ENCODE measurements at regions not wholly inside any gene's neighbourhood (a gene's known extent, or its start where the extent isn't known, plus 50 kb on each side); places are given as distances from the start of the nearest gene placed in this dataset.
"Not testable (repeated sequence)": the region's sequence is repeated elsewhere in the genome, so short reads cannot be mapped to it uniquely, and the experiment has no call there.

GRCh38 chr9:104301755-104302154 lies 202.3 kb upstream of the OR13F1 start:
- DNase-seq (no peak), ATAC-seq (no peak)
- peaks cover 12% of the 10 kb centered on the region for H3K9me3 ChIP-seq (ENCODE audit: control insufficient read depth, insufficient read depth, low read length)
- no peaks in the 10 kb centered on the region for H3K36me3 ChIP-seq (ENCODE audit: control insufficient read depth, insufficient read depth, low read length)
- H3K36me3 Mint-ChIP-seq = no peaks in the 10 kb centered on the region
- H3K27ac ChIP-seq (ENCODE audit: low read length) = no peak overlapping the region
- TF ChIP-seq CTCF (IDR thresholded peaks at IDR 0.05) = no peak
- no peaks in the 10 kb centered on the region for H3K4me1 Mint-ChIP-seq
- no peak overlapping the region for H3K4me3 ChIP-seq (ENCODE audit: low read length)
- no peaks in the 10 kb centered on the region for H3K4me1 ChIP-seq (ENCODE audit: control insufficient read depth, insufficient read depth, low read length)
- 43% methylated on average over 1 of the region's 2 CpGs for WGBS (ENCODE audit: insufficient coverage)
- peaks cover 10 to 17% of the 10 kb centered on the region in 2 donors for H3K9me3 Mint-ChIP-seq
- no peak overlapping the region for H3K4me3 Mint-ChIP-seq
- no peaks in the 10 kb centered on the region for H3K27me3 Mint-ChIP-seq (ENCODE audit: low read depth in 2 of 2)
- no peaks in the 10 kb centered on the region for H3K27me3 ChIP-seq (ENCODE audit: control insufficient read depth, insufficient read depth, low read length)
- no peak overlapping the region for H3K27ac Mint-ChIP-seq
- intact Hi-C loops (cut with micrococcal nuclease) = no loop called here

GRCh38 chr9:104302775-104303174 lies 201.3 kb upstream of the OR13F1 start:
- peaks cover 16 to 23% of the 10 kb centered on the region in 2 donors for H3K9me3 Mint-ChIP-seq
- H3K27ac Mint-ChIP-seq = no peak overlapping the region
- peaks cover 12% of the 10 kb centered on the region for H3K9me3 ChIP-seq (ENCODE audit: control insufficient read depth, insufficient read depth, low read length)
- TF ChIP-seq CTCF (IDR thresholded peaks at IDR 0.05) = no peak
- H3K36me3 Mint-ChIP-seq = no peaks in the 10 kb centered on the region
- no peak for ATAC-seq
- H3K36me3 ChIP-seq (ENCODE audit: control insufficient read depth, insufficient read depth, low read length) = no peaks in the 10 kb centered on the region
- H3K27me3 Mint-ChIP-seq (ENCODE audit: low read depth in 2 of 2) = no peaks in the 10 kb centered on the region
- no peaks in the 10 kb centered on the region for H3K27me3 ChIP-seq (ENCODE audit: control insufficient read depth, insufficient read depth, low read length)
- H3K4me1 ChIP-seq (ENCODE audit: control insufficient read depth, insufficient read depth, low read length) = no peaks in the 10 kb centered on the region
- intact Hi-C loops (cut with micrococcal nuclease) = no loop called here
- no peaks in the 10 kb centered on the region for H3K4me1 Mint-ChIP-seq
- 83% methylated on average over 3 of the region's 4 CpGs for WGBS (ENCODE audit: insufficient coverage)
- H3K4me3 ChIP-seq (ENCODE audit: low read length) = no peak overlapping the region
- no peak overlapping the region for H3K27ac ChIP-seq (ENCODE audit: low read length)
- no peak for DNase-seq
- H3K4me3 Mint-ChIP-seq = no peak overlapping the region

- Mint-ChIP-seq H3K27ac (no peak overlapping the region), H3K36me3 (no peaks in the 10 kb centered on the region), H3K4me3 (no peak overlapping the region), H3K27me3 (ENCODE audit: low read depth in 2 of 2) (no peaks in the 10 kb centered on the region), H3K4me1 (no peaks in the 10 kb centered on the region), H3K9me3 (peaks cover 15 to 24% of the 10 kb centered on the region in 2 donors)
- peaks cover 12% of the 10 kb centered on the region for H3K9me3 ChIP-seq (ENCODE audit: control insufficient read depth, insufficient read depth, low read length)
- intact Hi-C loops (cut with micrococcal nuclease) = no loop called here
- 87% methylated on average over 5 of the region's 5 CpGs for WGBS (ENCODE audit: insufficient coverage)
- H3K4me3 ChIP-seq (ENCODE audit: low read length) = no peak overlapping the region
- no peak overlapping the region for H3K27ac ChIP-seq (ENCODE audit: low read length)
- no peak for DNase-seq
- H3K27me3 ChIP-seq (ENCODE audit: control insufficient read depth, insufficient read depth, low read length) = no peaks in the 10 kb centered on the region
- ATAC-seq = no peak
- no peak for TF ChIP-seq CTCF (IDR thresholded peaks at IDR 0.05)
- no peaks in the 10 kb centered on the region for H3K4me1 ChIP-seq (ENCODE audit: control insufficient read depth, insufficient read depth, low read length)
- no peaks in the 10 kb centered on the region for H3K36me3 ChIP-seq (ENCODE audit: control insufficient read depth, insufficient read depth, low read length)
These were observed 199.1 kb upstream of the OR13F1 start for GRCh38 chr9:104304925-104305324.

- Mint-ChIP-seq H3K36me3 (no peaks in the 10 kb centered on the region), H3K9me3 (peaks cover 0 to 3% of the 10 kb centered on the region in 2 donors), H3K27ac (no peak overlapping the region), H3K4me1 (no peaks in the 10 kb centered on the region), H3K27me3 (ENCODE audit: low read depth in 2 of 2) (no peaks in the 10 kb centered on the region), H3K4me3 (no peak overlapping the region)
- no peaks in the 10 kb centered on the region for H3K4me1 ChIP-seq (ENCODE audit: control insufficient read depth, insufficient read depth, low read length)
- H3K9me3 ChIP-seq (ENCODE audit: control insufficient read depth, insufficient read depth, low read length) = no peaks in the 10 kb centered on the region
- H3K27me3 ChIP-seq (ENCODE audit: control insufficient read depth, insufficient read depth, low read length) = no peaks in the 10 kb centered on the region
- intact Hi-C loops (cut with micrococcal nuclease) = no loop called here
- DNase-seq = no peak
- no peaks in the 10 kb centered on the region for H3K36me3 ChIP-seq (ENCODE audit: control insufficient read depth, insufficient read depth, low read length)
- no peak for TF ChIP-seq CTCF (IDR thresholded peaks at IDR 0.05)
- no peak overlapping the region for H3K27ac ChIP-seq (ENCODE audit: low read length)
- no peak overlapping the region for H3K4me3 ChIP-seq (ENCODE audit: low read length)
- no peak for ATAC-seq
- WGBS (ENCODE audit: insufficient coverage) = 75% methylated on average over 4 of the region's 5 CpGs
These were observed 190.5 kb upstream of the OR13F1 start for GRCh38 chr9:104313396-104314110.

- H3K9me3 Mint-ChIP-seq; H3K27me3 Mint-ChIP-seq (ENCODE audit: low read depth in 2 of 2); H3K9me3 ChIP-seq (ENCODE audit: control insufficient read depth, insufficient read depth, low read length); intact Hi-C loops (cut with micrococcal nuclease); H3K27me3 ChIP-seq (ENCODE audit: control insufficient read depth, insufficient read depth, low read length); H3K36me3 Mint-ChIP-seq; H3K4me3 ChIP-seq (ENCODE audit: low read length); H3K4me3 Mint-ChIP-seq; ATAC-seq; DNase-seq; H3K36me3 ChIP-seq (ENCODE audit: control insufficient read depth, insufficient read depth, low read length); H3K4me1 ChIP-seq (ENCODE audit: control insufficient read depth, insufficient read depth, low read length); H3K27ac Mint-ChIP-seq; H3K4me1 Mint-ChIP-seq; H3K27ac ChIP-seq (ENCODE audit: low read length): not testable (repeated sequence)
- WGBS (ENCODE audit: insufficient coverage) = 95% methylated on average over 50 of the region's 50 CpGs
These were observed 187.7 kb upstream of the OR13F1 start for GRCh38 chr9:104316201-104317009.
